GM10266 (cell line): ENCODE measurements at regions not wholly inside any gene's neighbourhood (a gene's known extent, or its start where the extent isn't known, plus 50 kb on each side); places are given as distances from the start of the nearest gene placed in this dataset.

Experiments
- DNase-seq: peaks from one replicate; pipeline ENCODE4 v3.0.0; 2012; ENCODE audit errors: extremely low spot score
- CTCF ChIP-seq: IDR thresholded peaks from 2 replicates; pipeline ENCODE4 v1.5.1; 2012; ENCODE audit warnings: mild to moderate bottlenecking, low read depth; ENCODE audit not compliant: control insufficient read depth, insufficient read depth; ENCODE audit errors: missing control alignments

DNA sequence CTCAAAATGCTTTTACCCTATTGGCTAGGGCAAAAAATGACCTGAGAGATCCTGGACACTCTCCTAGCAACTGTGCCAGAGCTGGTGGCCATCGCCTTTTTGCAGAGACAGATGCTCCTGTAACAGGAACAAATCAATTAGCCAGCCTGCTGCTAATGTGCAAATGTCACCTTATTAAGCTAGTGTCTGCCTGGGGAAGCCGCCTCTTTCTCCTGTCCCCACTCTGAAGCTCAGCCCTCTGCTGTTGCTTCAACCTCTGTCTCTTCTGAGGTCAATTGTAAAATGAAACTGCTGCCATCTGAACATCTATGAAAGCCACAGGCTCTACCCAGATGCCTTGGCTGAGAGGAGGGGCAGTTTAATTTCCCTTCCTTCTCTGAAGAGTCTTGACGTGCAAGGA is 85.5 kb upstream of the CACNA1E start:
- DNase-seq = peak; percentile 47
- no peak for TF ChIP-seq CTCF

DNA sequence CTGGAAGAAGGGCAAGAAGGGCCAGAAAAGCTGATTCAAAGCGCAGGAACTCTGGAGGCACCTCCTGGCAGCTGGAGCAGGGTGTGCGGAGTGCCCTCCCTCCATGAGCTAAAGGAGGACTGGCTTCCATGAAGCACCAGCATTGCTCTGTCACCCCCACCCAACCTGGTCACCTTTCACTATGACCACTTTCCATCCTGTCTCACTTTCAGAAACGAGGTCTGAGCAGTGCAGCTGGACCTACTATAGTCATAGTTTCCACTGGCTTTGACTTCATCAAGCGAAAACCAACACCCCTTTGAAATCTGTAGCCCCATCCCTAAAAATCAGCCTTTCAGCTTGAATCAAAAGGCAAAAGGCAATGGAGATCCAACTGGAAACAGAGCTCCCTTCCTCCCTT is 84.8 kb upstream of the CACNA1E start:
- TF ChIP-seq CTCF = no peak
- peak; percentile 78 for DNase-seq

DNA sequence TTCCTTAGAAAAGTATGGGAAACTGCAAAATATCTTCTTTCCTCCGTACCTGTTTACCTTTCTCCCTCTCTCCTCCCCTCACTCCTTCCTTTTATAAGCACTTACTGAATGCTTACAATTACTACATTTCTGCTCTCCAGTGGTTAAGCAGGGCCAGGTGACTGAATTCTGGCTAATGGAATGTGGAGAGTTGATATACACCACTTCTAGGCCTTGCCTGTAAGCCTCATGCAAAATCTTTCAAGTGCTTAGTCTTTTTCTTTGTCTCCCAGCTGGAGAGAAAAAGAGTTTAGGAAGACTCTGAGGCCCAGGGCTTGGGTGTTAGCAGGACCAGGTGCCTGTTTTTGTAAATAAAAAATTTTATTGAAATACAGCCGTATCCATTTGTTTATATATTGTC is 77.7 kb upstream of the CACNA1E start:
- TF ChIP-seq CTCF = no peak
- DNase-seq = no peak

DNA sequence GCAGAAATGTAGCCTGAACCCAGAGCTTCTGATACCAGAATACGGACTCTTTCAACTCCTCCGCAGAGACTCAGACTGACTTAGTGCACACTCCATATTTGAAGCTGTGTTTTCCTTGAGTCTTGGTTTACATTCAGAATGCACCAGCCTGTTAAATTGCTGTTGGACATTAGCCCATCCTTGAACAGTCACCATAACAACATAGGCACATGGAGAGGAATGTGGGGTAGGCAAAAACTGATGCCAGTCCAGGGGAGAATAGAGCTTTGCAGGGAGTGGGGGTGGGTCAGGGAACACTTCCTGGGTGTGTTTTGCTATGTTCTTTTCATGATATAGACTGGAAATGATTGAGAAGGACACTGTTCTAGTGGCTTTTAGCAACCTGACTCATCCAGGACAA is 76.3 kb upstream of the CACNA1E start:
- no peak for TF ChIP-seq CTCF
- DNase-seq = no peak

DNA sequence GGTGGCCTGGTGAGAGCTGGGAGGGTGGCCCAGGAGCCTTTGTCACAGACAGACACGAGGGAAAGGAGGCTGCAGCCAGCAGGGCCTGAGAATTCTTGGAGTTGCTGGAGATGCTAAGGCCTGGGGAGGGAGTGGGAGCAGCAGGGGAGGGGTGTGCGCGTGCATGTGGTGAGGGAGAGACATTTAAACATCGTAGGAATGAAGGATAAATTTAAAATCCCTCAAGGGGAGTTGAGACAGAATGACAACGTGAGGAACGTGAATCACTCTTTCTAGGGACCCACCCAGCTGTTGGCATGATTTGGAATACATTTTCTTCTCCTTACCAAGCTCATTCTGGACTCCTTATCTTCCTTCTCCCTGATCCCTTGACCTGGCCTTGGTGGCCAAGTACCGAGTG is 73.3 kb upstream of the CACNA1E start:
- no peak for TF ChIP-seq CTCF

DNA sequence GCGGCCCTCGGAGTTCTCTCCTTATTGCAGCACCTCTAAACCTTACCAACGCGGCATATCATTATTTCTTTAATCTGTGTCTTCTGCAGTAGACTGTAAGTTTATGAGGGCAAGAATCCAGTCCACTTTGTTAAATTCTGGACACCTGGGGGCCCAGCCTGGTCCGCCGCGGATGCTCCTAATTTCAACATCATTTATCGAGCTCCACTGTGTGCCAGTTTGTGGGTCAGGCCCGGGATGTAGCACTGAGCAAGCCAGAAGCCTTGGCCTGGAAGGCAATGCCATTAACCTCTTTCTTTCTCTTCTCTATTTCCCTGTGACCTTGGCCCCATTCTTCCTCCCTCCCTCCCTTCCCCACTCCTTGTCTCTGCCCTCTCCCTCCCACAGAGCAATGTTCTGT is 70.6 kb upstream of the CACNA1E start:
- no peak for TF ChIP-seq CTCF
- no peak for DNase-seq

More for the DNA sequence above, 73.3 kb upstream of the CACNA1E start:
- no peak for DNase-seq

- DNase-seq = no peak
- TF ChIP-seq CTCF = no peak
These were observed 70.0 kb upstream of the CACNA1E start for GRCh38 chr1:181413195-181413815.
